GM11168 (cell line): ENCODE measurements at regions not wholly inside any gene's neighbourhood (a gene's known extent, or its start where the extent isn't known, plus 50 kb on each side); places are given as distances from the start of the nearest gene placed in this dataset.
"Not testable (repeated sequence)": the region's sequence is repeated elsewhere in the genome, so short reads cannot be mapped to it uniquely, and the experiment has no call there.

ENCODE experiments used
- in situ Hi-C: fragments of 300-500 bp; cut with MboI; formaldehyde crosslinking; loops from one replicate; pipeline ENCODE4 v1.12.0; 2022; ENCODE audit warnings: low sequenced_read_pairs; ENCODE audit not compliant: unreplicated experiment

DNA sequence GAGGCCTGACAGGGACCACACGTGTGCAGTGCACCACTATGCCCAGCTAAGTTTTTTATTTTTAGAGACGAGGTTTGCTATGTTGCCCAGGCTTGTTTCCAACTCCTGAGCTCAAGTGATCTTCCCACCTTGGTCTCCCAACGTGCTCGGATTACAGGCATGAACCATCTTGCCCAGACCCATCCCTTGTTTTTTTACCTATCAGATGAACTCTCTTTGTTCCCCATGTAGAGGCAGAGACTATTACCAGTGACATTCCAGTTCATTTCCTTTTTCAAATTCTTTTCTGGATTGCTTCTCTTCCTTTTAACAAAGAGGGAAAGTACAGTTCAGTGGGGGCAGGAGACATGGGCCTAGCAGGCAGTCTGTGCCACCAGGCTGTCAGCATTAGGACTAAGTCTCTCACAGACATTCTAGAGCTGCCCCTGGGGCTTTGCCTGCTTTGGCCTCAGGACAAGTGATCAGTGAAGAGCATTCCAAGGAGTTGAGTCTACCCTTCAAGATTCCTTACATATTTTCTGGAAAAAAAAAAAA, 103.5 kb upstream of the SLC7A14 start:
- in situ Hi-C loops = no loop called here

- in situ Hi-C loops = not testable (repeated sequence)
Measured at GRCh38 chr3:170688222-170688621, 102.3 kb upstream of the SLC7A14 start.

- in situ Hi-C loops = no loop called here
Measured at GRCh38 chr3:170680593-170680992, 94.7 kb upstream of the SLC7A14 start.

DNA sequence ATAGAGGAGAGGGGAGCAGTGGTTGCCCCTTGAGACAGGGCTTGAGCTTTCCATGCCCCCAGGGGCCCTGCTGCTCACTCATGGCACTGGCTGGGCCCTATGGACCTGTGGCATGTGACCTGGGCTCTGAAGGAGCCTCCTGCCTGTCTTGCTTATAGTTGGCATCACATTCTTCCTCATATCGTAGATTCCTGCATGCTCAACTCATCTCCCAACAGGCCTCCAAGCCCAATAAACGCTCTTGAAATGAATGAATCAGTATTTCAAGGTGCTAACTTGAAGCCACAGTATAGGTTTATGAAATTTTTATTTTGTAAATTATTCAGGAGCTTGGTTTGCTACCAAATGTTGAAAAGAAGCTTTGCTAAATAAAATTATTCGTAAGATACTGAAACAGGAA, 93.3 kb upstream of the SLC7A14 start:
- in situ Hi-C loops = no loop called here

GRCh38 chr3:170670504-170670903, 84.6 kb upstream of the SLC7A14 start:
- in situ Hi-C loops = no loop called here

DNA sequence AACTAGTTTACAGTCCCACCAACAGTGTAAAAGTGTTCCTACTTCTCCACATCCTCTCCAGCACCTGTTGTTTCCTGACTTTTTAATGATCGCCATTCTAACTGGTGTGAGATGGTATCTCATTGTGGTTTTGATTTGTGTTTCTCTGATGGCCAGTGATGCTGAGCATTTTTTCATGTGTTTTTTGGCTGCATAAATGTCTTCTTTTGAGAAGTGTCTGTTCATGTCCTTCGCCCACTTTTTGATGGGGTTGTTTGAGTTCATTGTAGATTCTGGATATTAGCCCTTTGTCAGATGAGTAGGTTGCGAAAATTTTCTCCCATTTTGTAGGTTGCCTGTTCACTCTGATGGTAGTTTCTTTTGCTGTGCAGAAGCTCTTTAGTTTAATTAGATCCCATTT, 77.1 kb upstream of the SLC7A14 start:
- in situ Hi-C loops = not testable (repeated sequence)

DNA sequence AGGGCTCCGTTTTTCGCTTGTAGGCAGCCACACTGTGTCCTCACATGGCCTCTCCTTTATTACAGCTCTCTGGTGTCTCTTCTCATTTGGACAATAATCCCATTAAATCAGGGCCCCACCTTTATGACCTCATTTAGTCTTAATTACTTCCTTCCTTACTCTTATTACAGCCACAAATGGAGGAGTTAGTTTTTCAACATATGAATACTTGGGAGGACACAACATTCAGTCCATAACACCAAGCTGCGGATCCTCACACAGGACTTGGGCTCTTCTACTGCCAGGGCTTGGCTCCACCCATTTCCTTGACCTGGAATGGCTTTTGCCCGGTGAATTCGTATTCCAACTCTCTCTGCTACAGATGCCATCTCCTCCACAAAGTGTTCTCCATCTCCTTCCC, 74.3 kb upstream of the SLC7A14 start:
- in situ Hi-C loops = no loop called here

- in situ Hi-C loops = no loop called here
Measured at GRCh38 chr3:170657312-170657711, 71.4 kb upstream of the SLC7A14 start.

GRCh38 chr3:170656284-170656683, 70.4 kb upstream of the SLC7A14 start:
- in situ Hi-C loops = no loop called here

DNA sequence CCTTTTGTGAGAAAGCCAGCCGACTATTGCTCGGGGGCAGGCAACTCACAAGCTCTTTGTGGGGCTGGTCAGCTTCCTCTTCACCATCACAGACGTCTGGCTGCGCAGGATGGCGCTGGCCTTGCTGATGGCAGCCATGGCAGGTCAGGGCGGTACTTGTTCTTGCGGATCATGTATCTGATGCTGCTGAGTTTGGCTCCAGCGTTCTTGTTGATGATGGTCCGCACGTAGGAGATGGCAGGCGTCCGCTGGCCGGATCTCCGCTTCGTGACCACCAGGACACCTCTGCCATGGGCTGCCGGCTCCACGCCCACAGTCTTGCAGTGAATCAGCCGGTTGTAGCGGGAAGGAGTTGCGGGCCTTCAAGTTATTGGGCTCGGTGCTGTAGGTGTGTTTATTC, 67.9 kb upstream of the SLC7A14 start:
- in situ Hi-C loops = no loop called here

DNA sequence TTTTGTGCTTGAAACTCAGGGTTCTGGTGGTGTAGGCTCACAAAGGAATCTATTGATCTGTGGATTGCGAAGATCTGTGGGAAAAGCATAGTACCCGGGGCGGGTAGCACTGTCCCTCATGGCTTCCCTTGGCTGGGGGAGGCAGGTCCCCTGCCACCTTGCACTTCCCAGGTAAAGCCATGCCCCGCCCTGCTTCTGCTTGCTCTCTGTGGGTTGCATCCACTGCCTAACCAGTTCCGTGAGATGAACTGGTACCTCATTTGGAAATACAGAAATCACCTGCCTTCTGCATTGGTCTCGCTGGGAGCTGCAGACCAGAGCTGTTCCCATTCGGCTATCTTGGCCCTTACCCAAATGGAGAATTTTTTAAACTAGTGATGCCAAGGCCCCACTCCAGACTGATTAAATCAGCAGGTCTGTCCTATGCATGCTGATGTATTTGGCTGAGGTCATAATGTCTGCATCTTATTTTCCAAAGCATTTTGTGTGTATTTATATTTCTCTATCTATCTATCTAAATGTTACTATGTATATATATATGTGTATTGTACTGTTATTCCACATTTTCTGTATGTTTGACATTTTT, 65.5 kb upstream of the SLC7A14 start:
- in situ Hi-C loops = no loop called here

- in situ Hi-C loops = not testable (repeated sequence)
Measured at GRCh38 chr3:170650557-170650956, 64.7 kb upstream of the SLC7A14 start.

GRCh38 chr3:170644711-170645110, 58.8 kb upstream of the SLC7A14 start:
- in situ Hi-C loops = no loop called here

DNA sequence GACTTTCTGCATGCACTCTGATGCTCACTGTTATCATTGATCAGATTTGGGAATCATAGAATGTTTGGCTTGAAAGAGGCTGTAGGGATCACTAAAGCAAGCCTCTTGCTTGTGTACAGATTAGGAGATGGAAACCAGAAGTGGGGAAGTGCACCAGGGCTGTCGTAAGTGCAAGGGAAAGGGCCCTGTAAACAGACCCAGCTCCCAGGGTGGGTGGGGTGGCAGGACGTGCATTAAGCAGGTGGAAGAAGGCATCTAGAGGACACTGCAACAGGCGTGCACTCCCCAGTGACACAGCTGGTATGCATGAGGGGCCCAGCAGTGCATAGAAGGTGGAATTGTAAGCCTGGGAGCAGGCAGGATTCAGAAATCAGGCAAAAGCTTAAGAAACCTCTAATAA, 58.0 kb upstream of the SLC7A14 start:
- in situ Hi-C loops = no loop called here

DNA sequence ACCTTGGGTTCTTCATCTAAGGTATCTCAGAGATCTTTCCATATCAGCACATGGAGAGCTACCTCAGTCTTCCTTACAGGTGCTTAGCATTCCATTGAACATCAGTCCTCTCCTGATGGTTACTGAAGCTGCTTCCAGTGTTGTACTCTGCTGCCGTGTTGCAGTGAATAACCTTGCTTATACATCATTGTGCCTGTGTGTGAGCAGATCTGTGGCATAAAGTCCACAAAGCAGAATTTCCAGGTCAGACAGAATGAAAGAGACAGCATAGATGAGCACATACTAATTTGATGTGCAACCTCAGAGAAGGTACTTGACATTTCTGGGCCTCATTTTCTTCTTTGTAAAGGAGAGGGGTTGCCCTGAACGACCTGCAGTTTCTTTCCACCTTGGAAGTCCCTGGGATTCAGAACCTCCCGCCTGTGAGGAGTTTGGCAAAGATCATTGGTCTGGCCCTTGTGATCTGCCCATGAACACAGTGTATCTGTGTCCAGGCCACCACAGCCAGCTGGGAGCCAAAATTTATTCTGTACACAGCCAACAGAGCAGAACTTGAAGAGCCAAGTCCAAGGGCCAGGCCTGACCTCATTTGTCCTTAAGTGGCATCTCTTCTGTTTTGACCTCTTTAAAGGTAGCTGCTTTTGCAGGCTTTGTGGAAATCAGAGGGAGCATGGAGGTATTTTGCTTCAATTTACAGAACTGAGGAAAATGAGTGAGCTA, 57.2 kb upstream of the SLC7A14 start:
- in situ Hi-C loops = no loop called here

- in situ Hi-C loops = no loop called here
Measured at GRCh38 chr3:170641510-170642236, 55.8 kb upstream of the SLC7A14 start.

DNA sequence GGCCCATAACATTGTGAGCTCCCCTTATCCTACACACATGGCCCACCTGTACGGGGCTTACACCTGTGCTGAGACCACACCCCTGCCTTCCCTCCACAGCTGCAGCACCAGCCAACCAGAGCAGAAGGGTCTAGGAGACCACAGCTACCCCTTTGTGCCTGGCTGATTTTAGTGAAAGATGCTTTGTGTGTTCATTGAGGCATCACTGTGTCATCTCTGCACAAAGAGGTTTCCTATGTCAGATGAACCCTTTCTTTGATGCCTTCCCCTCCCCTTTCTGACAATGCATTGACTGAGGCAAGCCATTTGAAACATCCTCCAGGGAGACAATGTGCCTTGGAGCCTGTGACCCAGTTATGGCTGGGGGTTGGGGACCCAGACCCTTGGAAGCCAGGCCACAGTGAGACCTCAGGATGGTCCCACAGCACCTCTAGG, 54.9 kb upstream of the SLC7A14 start:
- in situ Hi-C loops = no loop called here

DNA sequence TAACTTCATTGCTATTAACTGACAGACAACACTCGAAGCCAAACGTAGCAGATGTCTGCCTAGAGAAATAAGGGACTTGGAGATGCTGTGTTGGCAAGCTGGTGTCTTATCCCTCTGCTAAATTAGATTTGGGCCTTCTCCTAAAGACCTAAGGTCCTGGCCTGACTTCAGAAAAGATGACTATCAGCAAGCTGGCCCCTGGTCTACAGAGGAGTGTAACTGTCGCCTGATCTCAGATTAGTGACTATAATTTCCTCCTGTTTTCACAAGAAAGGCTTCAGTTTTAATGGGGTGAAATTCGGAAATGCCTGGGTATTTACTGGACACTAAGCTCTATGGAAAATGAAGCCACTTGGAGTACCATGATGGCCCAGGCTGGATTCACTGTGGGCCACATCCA, 53.1 kb upstream of the SLC7A14 start:
- in situ Hi-C loops = no loop called here

DNA sequence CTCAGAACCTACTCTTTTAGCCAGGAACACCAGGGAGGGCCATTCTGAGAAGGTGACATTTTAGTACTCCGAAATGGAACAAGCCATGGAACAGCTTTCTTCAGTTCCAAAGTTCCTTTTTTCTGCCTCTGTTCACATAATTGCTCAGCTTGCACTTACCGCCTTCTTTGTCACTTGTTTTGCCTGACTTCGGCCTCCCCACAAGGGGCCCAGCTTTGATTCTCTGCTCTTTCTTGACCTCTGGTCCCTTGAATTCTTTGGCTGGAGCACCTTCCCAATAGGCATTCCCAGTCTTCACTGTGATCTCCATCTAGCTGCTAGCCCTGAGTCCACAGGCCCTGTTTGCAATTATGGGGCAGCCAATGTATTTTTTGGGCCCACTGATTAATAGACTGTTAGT, 51.4 kb upstream of the SLC7A14 start:
- in situ Hi-C loops = no loop called here

- in situ Hi-C loops = no loop called here
Measured at GRCh38 chr3:170636400-170636973, 50.6 kb upstream of the SLC7A14 start.
